GM21717 (cell line): ENCODE measurements at regions not wholly inside any gene's neighbourhood (a gene's known extent, or its start where the extent isn't known, plus 50 kb on each side); places are given as distances from the start of the nearest gene placed in this dataset.

ENCODE experiments used
- ATAC-seq: cut with Tn5 transposase; IDR thresholded peaks from one replicate; pipeline ENCODE4 v1.9.1; 2021; ENCODE audit warnings: mild to moderate bottlenecking, moderate library complexity; ENCODE audit not compliant: unreplicated experiment

GRCh38 chr20:7305976-7306375 lies 538.5 kb downstream of the BMP2 start:
- ATAC-seq, result no peak

- no peak for ATAC-seq
Observed at GRCh38 chr20:7308163-7308562, 540.7 kb downstream of the BMP2 start.

- ATAC-seq, result no peak
Observed at GRCh38 chr20:7313047-7313446, 545.6 kb downstream of the BMP2 start.

- no peak for ATAC-seq
Observed at GRCh38 chr20:7323957-7324356, 556.5 kb downstream of the BMP2 start.

- no peak for ATAC-seq
Observed at GRCh38 chr20:7327810-7328209, 560.3 kb downstream of the BMP2 start.

- no peak for ATAC-seq
Observed at GRCh38 chr20:7330850-7331249, 563.4 kb downstream of the BMP2 start.

GRCh38 chr20:7332169-7332568 lies 564.7 kb downstream of the BMP2 start:
- ATAC-seq, result no peak

- ATAC-seq, result no peak
Observed at GRCh38 chr20:7333841-7334240, 566.4 kb downstream of the BMP2 start.

- ATAC-seq, result no peak
Observed at GRCh38 chr20:7346026-7346425, 578.5 kb downstream of the BMP2 start.

GRCh38 chr20:7346562-7346961 lies 579.1 kb downstream of the BMP2 start:
- ATAC-seq, result no peak

GRCh38 chr20:7347409-7347808 lies 579.9 kb downstream of the BMP2 start:
- ATAC-seq, result no peak

GRCh38 chr20:7348253-7348652 lies 580.8 kb downstream of the BMP2 start:
- ATAC-seq, result no peak

- ATAC-seq, result no peak
Observed at GRCh38 chr20:7352165-7352564, 584.7 kb downstream of the BMP2 start.

GRCh38 chr20:7355051-7355450 lies 585.2 kb downstream of the HAO1 start:
- no peak for ATAC-seq

- no peak for ATAC-seq
Observed at GRCh38 chr20:7358670-7359069, 581.6 kb downstream of the HAO1 start.

- ATAC-seq, result no peak
Observed at GRCh38 chr20:7359739-7360138, 580.5 kb downstream of the HAO1 start.

- no peak for ATAC-seq
Observed at GRCh38 chr20:7361321-7361720, 578.9 kb downstream of the HAO1 start.

- ATAC-seq, result no peak
Observed at GRCh38 chr20:7361931-7362330, 578.3 kb downstream of the HAO1 start.

GRCh38 chr20:7362601-7363000 lies 577.7 kb downstream of the HAO1 start:
- no peak for ATAC-seq

- no peak for ATAC-seq
Observed at GRCh38 chr20:7366189-7366588, 574.1 kb downstream of the HAO1 start.

- ATAC-seq, result no peak
Observed at GRCh38 chr20:7371518-7372163, 568.6 kb downstream of the HAO1 start.

- ATAC-seq, result no peak
Observed at GRCh38 chr20:7375905-7376304, 564.4 kb downstream of the HAO1 start.

GRCh38 chr20:7378864-7379605 lies 561.2 kb downstream of the HAO1 start:
- ATAC-seq, result no peak
